Loucy (cell line): ENCODE measurements at regions not wholly inside any gene's neighbourhood (a gene's known extent, or its start where the extent isn't known, plus 50 kb on each side); places are given as distances from the start of the nearest gene placed in this dataset.

ENCODE experiments used
- H2AFZ ChIP-seq: fragments of 200-600 bp; sonication (generic); 2 replicates; pipeline ENCODE4 v1.6.0; 2016; ENCODE audit warnings: antibody characterized with exemption, mild to moderate bottlenecking, low read length, moderate library complexity
- H3F3A ChIP-seq: fragments of 200-600 bp; 2 replicates; pipeline ENCODE4 v1.6.0; 2016; ENCODE audit warnings: antibody characterized with exemption, low read depth, mild to moderate bottlenecking
- H3K27me3 ChIP-seq: fragments of 200-600 bp; sonication (generic); 2 replicates; pipeline ENCODE4 v1.6.1; 2014; ENCODE audit warnings: low read length, mild to moderate bottlenecking; ENCODE audit not compliant: insufficient read depth, poor library complexity, severe bottlenecking
- H3K36me3 ChIP-seq: fragments of 200-600 bp; sonication (generic); 2 replicates; pipeline ENCODE4 v1.6.1; 2016; ENCODE audit warnings: low read length; ENCODE audit not compliant: insufficient read depth
- H3K4me1 ChIP-seq: fragments of 200-600 bp; sonication (generic); 2 replicates; pipeline ENCODE4 v1.5.1; 2014; ENCODE audit warnings: low read length, mild to moderate bottlenecking; ENCODE audit not compliant: insufficient read depth, poor library complexity, severe bottlenecking
- H3K4me2 ChIP-seq: fragments of 200-600 bp; sonication (generic); 2 replicates; pipeline ENCODE4 v1.6.0; 2014; ENCODE audit warnings: antibody characterized with exemption, low read length, low read depth, mild to moderate bottlenecking; ENCODE audit not compliant: poor library complexity, severe bottlenecking
- H3K4me3 ChIP-seq: fragments of 200-600 bp; sonication (generic); 2 replicates; pipeline ENCODE4 v1.5.1; 2014; ENCODE audit warnings: low read length, mild to moderate bottlenecking, mixed read lengths; ENCODE audit not compliant: poor library complexity, severe bottlenecking
- H3K79me2 ChIP-seq: fragments of 200-600 bp; sonication (generic); 2 replicates; pipeline ENCODE4 v1.6.1; 2014; ENCODE audit warnings: low read length; ENCODE audit not compliant: insufficient read depth
- H3K9ac ChIP-seq: fragments of 200-600 bp; sonication (generic); 2 replicates; pipeline ENCODE4 v1.6.0; 2014; ENCODE audit warnings: mild to moderate bottlenecking, low read depth, low read length, moderate library complexity; ENCODE audit not compliant: poor library complexity, severe bottlenecking
- H3K9me2 ChIP-seq: fragments of 200-600 bp; sonication (generic); replicated peaks from 2 replicates; pipeline ENCODE4 v1.6.1; 2016; ENCODE audit warnings: low read depth, low read length, mixed read lengths
- H3K9me3 ChIP-seq: fragments of 200-600 bp; sonication (generic); 2 replicates; pipeline ENCODE4 v1.6.1; 2014; ENCODE audit warnings: mild to moderate bottlenecking, antibody characterized with exemption, low read length, low read depth; ENCODE audit not compliant: insufficient read depth
- H4K20me1 ChIP-seq: fragments of 200-600 bp; sonication (generic); 2 replicates; pipeline ENCODE4 v1.6.0; 2014; ENCODE audit warnings: antibody characterized with exemption, low read length, mild to moderate bottlenecking; ENCODE audit not compliant: insufficient read depth, poor library complexity, severe bottlenecking
- EZH2phosphoT487 ChIP-seq: fragments of 200-600 bp; IDR thresholded peaks from 2 replicates; pipeline ENCODE4 v1.6.1; 2018; ENCODE audit warnings: antibody characterized with exemption, mild to moderate bottlenecking, moderate library complexity, borderline replicate concordance
- TF ChIP-seq, protein P1 (sequence below): fragments of 200-600 bp; sonication (generic); conservative IDR thresholded peaks from 2 replicates; pipeline ENCODE4 v1.5.1; 2014; ENCODE audit warnings: mild to moderate bottlenecking, antibody characterized with exemption, low read length

DNA sequence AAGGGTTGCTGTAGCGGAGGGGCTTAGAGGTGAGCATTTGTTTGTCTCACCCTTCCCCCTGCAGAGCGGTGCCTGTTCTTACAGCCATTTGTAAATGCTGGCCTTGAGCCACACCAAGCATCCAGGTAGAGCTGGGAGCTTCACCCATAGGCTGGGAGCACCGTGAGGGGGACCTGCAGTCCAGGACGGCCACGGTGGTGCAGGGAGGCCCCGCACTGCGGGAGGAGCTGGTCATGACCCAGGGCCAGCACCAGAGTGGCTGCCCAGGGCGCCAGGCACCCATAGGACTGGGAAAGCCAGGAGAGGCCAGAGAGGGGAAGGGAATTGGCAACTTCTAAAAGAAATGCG is 197.3 kb upstream of the ADAMTS16 start:
- Histone ChIP-seq H3K4me1 (no peaks in the 10 kb centered on the region), H4K20me1 (no peaks in the 10 kb centered on the region), H3K4me3 (no peak overlapping the region), H3K9me2 (no peaks in the 10 kb centered on the region), H3K36me3 (no peaks in the 10 kb centered on the region), H3K79me2 (no peaks in the 10 kb centered on the region), H3K4me2 (no peak overlapping the region), H3K9me3 (no peaks in the 10 kb centered on the region), H3K27me3 (no peaks in the 10 kb centered on the region), H3K9ac (no peak overlapping the region), H2AFZ (no peak overlapping the region), H3F3A (no peaks in the 10 kb centered on the region)
- no peak for TF ChIP-seq EZH2phosphoT487
- TF ChIP-seq, protein P1, sequence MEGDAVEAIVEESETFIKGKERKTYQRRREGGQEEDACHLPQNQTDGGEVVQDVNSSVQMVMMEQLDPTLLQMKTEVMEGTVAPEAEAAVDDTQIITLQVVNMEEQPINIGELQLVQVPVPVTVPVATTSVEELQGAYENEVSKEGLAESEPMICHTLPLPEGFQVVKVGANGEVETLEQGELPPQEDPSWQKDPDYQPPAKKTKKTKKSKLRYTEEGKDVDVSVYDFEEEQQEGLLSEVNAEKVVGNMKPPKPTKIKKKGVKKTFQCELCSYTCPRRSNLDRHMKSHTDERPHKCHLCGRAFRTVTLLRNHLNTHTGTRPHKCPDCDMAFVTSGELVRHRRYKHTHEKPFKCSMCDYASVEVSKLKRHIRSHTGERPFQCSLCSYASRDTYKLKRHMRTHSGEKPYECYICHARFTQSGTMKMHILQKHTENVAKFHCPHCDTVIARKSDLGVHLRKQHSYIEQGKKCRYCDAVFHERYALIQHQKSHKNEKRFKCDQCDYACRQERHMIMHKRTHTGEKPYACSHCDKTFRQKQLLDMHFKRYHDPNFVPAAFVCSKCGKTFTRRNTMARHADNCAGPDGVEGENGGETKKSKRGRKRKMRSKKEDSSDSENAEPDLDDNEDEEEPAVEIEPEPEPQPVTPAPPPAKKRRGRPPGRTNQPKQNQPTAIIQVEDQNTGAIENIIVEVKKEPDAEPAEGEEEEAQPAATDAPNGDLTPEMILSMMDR = no peak

DNA sequence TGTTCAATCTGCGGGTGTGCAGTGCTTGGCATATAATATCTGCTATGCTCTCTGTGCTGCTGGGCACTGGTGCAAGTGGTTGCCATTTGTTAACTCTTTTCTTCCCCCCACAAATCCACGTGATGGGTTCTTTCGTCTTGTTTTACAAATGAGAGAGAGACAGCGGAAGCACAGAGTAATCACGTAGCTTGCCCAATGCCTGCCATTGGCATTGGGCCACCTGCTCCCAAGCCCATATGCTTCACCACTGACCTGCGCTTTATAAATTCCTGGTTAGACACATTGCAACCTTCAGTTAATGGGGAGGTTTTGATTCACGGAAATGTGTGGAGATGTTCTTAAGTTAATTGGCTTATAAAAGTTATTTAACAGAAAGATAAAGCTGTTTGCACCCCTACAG is 194.8 kb upstream of the ADAMTS16 start:
- no peaks in the 10 kb centered on the region for H3K9me3 ChIP-seq
- no peak overlapping the region for H3K4me3 ChIP-seq
- no peak overlapping the region for H3K9ac ChIP-seq
- H4K20me1 ChIP-seq = no peaks in the 10 kb centered on the region
- TF ChIP-seq, protein P1 = no peak
- TF ChIP-seq EZH2phosphoT487 = no peak
- no peaks in the 10 kb centered on the region for H3K79me2 ChIP-seq
- H3K36me3 ChIP-seq = no peaks in the 10 kb centered on the region
- H3F3A ChIP-seq = no peaks in the 10 kb centered on the region
- no peak overlapping the region for H3K4me2 ChIP-seq
- no peaks in the 10 kb centered on the region for H3K27me3 ChIP-seq
- no peak overlapping the region for H2AFZ ChIP-seq
- no peaks in the 10 kb centered on the region for H3K9me2 ChIP-seq
- no peaks in the 10 kb centered on the region for H3K4me1 ChIP-seq

DNA sequence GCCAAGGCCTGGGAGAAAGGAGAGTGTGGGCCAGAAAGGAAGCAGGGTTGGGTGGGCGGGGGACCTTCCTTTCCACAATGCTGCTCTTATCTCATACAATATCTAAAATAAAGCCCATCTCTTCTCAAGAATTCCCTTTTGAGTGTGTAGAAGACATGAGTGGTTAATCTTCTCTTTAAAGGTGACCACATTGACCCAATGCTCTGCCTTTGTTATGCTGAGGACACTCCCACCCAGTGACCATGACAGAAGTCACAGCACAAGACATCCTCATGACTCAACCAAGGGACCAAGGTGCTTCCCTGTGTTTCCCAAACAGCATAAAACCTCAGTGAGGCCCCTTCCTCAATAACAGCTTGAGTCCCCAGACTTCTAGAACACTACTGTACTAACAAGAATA is 193.0 kb upstream of the ADAMTS16 start:
- Histone ChIP-seq H3K9me2 (no peaks in the 10 kb centered on the region), H3K4me3 (no peak overlapping the region), H3K79me2 (no peaks in the 10 kb centered on the region), H3K9me3 (no peaks in the 10 kb centered on the region), H3K9ac (no peak overlapping the region), H3K4me1 (no peaks in the 10 kb centered on the region), H3K36me3 (no peaks in the 10 kb centered on the region), H3K4me2 (no peak overlapping the region), H3K27me3 (no peaks in the 10 kb centered on the region), H2AFZ (no peak overlapping the region), H4K20me1 (no peaks in the 10 kb centered on the region), H3F3A (no peaks in the 10 kb centered on the region)
- no peak for TF ChIP-seq EZH2phosphoT487
- TF ChIP-seq, protein P1 = no peak
